Calu3 (cell line): ENCODE measurements at regions not wholly inside any gene's neighbourhood (a gene's known extent, or its start where the extent isn't known, plus 50 kb on each side); places are given as distances from the start of the nearest gene placed in this dataset.

Source experiments
- BruUV-seq: library from RNA; stranded (reverse); fragments of 400-500 nt; replicated peaks from 2 replicates; lab custom pipeline; 2021; lab: Mats Ljungman, UMichigan
- CTCF ChIA-PET: fragments of 300-600 bp; sonication (Branson Sonifier 250); formaldehyde crosslinking; loops from one replicate; lab custom pipeline; 2022; ENCODE audit warnings: antibody characterized with exemption; lab: Charles Lee
- DNase-seq: peaks from one replicate; pipeline ENCODE4 v3.0.0; 2022
- H3K27ac Mint-ChIP-seq: one replicate; pipeline ENCODE4 v1.8.0; 2022; ENCODE audit warnings: mixed read lengths; ENCODE audit not compliant: unreplicated experiment
- H3K27me3 Mint-ChIP-seq: one replicate; pipeline ENCODE4 v1.8.0; 2022; ENCODE audit warnings: mixed read lengths; ENCODE audit not compliant: unreplicated experiment
- H3K36me3 Mint-ChIP-seq: one replicate; pipeline ENCODE4 v1.8.0; 2022; ENCODE audit warnings: mild to moderate bottlenecking, moderate library complexity, mixed read lengths; ENCODE audit not compliant: insufficient read depth, unreplicated experiment
- H3K4me1 Mint-ChIP-seq: one replicate; pipeline ENCODE4 v1.8.0; 2022; ENCODE audit warnings: mild to moderate bottlenecking, low read depth, mixed read lengths; ENCODE audit not compliant: unreplicated experiment
- H3K4me3 Mint-ChIP-seq: one replicate; pipeline ENCODE4 v1.8.0; 2022; ENCODE audit warnings: mild to moderate bottlenecking, low read depth, moderate library complexity, mixed read lengths; ENCODE audit not compliant: unreplicated experiment
- H3K9me3 Mint-ChIP-seq: one replicate; pipeline ENCODE4 v1.8.0; 2022; ENCODE audit warnings: low read depth, mixed read lengths; ENCODE audit not compliant: unreplicated experiment
- intact Hi-C: fragments of 100-400 bp; cut with micrococcal nuclease; formaldehyde crosslinking; loops from one replicate; pipeline ENCODE4 v1.10.0; 2022; ENCODE audit not compliant: unreplicated experiment
- TF ChIP-seq, protein P1 (sequence below): fragments of 200-600 bp; IDR thresholded peaks from one replicate; pipeline ENCODE4 v1.8.0; 2022; ENCODE audit warnings: antibody characterized with exemption; ENCODE audit not compliant: unreplicated experiment

DNA sequence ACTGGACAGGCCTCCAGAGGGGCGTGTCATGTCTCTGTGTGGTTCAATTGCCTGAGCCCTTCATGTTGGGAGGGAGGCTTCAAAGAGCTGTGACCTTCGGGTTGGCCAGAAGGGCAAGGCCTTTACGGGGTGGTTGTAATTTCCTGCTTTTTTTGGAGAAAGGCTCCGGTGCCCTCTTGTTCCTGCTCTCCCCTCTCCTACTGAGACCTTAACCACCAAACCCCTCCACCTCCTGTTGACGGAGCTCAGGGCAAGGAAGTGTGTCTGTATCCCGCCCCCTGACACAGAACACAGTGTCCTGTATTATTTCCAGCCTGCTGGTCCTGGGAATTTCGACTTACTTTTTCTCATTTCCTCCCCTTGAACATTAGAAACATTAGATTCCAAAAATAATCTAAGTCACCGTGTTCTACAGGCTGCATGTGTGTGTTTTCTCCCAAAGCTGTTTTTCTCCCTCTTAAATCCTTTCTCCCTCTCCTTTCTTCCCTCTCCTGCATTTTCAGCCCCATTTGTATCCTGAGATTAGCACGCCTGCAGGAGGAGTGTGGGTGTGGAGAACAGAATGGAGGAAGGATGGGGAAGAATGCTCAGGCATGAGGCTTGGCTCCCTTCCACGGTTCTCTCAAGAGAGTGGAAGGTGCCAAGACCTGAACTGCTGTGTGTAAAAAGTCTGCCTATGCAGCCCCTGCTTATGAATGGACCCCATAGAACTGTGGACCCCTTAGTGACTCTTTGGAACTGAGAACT lies 285.4 kb upstream of the ROPN1 start:
- intact Hi-C loops = no loop called here
- no TSS peak for BruUV-seq
- TF ChIP-seq, protein P1, sequence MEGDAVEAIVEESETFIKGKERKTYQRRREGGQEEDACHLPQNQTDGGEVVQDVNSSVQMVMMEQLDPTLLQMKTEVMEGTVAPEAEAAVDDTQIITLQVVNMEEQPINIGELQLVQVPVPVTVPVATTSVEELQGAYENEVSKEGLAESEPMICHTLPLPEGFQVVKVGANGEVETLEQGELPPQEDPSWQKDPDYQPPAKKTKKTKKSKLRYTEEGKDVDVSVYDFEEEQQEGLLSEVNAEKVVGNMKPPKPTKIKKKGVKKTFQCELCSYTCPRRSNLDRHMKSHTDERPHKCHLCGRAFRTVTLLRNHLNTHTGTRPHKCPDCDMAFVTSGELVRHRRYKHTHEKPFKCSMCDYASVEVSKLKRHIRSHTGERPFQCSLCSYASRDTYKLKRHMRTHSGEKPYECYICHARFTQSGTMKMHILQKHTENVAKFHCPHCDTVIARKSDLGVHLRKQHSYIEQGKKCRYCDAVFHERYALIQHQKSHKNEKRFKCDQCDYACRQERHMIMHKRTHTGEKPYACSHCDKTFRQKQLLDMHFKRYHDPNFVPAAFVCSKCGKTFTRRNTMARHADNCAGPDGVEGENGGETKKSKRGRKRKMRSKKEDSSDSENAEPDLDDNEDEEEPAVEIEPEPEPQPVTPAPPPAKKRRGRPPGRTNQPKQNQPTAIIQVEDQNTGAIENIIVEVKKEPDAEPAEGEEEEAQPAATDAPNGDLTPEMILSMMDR = no peak
- H3K9me3 Mint-ChIP-seq = no peaks in the 10 kb centered on the region
- no peak overlapping the region for H3K4me3 Mint-ChIP-seq
- no peaks in the 10 kb centered on the region for H3K4me1 Mint-ChIP-seq
- peaks cover 84% of the 10 kb centered on the region for H3K27me3 Mint-ChIP-seq
- DNase-seq = no peak
- CTCF ChIA-PET = no interaction called here
- H3K36me3 Mint-ChIP-seq = no peaks in the 10 kb centered on the region
- no peak overlapping the region for H3K27ac Mint-ChIP-seq

DNA sequence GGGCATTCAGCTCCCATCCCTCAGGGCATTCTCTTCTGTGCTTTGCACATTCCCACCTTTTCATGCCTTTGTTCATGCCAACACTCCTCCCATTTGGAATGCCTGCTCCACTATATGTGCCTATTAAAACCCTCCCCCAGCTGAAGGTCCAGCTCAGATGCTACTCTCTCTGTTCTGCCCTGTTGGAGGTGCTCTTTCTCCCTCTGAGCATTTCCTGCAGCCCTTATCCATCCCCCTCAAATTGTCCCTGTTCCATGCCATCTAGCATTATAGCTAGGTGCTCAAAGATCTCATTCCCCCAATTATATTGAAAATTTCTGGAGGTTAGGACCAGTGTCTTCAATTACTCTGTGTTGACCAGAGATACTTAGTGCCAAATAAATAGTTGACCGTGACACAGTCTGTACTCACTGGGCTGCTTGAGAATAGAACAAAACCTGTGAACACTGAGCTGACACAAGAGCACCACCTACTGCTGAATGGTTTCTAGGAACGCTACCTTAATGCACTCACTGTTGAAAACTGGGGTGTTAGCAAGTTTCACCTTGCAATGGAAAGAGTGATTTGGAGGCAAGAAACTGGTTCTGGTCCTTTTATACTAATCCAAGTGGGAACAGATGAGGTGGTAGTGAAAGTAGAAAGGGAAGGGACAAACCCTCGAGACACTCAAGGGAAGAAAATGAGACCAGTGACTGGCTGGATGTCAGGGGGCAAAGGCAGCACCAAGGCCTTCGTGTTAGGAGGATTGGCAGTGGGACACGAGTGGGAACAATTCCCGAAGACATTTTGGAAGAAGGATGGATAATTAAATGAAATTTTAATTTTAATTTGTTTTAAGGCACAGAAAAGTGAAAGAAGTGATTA lies 289.8 kb upstream of the ROPN1 start:
- H3K27ac Mint-ChIP-seq = no peak overlapping the region
- no TSS peak for BruUV-seq
- H3K9me3 Mint-ChIP-seq = no peaks in the 10 kb centered on the region
- TF ChIP-seq, protein P1 = no peak
- DNase-seq = peak; percentile 39
- H3K4me1 Mint-ChIP-seq = no peaks in the 10 kb centered on the region
- H3K27me3 Mint-ChIP-seq = peaks cover 87% of the 10 kb centered on the region
- intact Hi-C loops = loop anchor here (1.0 kb wide), 1 partner anchor 265 kb away; no protein-coding TSS in a partner anchor
- no peak overlapping the region for H3K4me3 Mint-ChIP-seq
- CTCF ChIA-PET = interaction anchor here (0.6 to 1.4 kb wide), 2 partner anchors 249 to 265 kb away, joined by 3 to 4 read pairs; partner anchors contain the start of gene KALRN
- H3K36me3 Mint-ChIP-seq = no peaks in the 10 kb centered on the region

DNA sequence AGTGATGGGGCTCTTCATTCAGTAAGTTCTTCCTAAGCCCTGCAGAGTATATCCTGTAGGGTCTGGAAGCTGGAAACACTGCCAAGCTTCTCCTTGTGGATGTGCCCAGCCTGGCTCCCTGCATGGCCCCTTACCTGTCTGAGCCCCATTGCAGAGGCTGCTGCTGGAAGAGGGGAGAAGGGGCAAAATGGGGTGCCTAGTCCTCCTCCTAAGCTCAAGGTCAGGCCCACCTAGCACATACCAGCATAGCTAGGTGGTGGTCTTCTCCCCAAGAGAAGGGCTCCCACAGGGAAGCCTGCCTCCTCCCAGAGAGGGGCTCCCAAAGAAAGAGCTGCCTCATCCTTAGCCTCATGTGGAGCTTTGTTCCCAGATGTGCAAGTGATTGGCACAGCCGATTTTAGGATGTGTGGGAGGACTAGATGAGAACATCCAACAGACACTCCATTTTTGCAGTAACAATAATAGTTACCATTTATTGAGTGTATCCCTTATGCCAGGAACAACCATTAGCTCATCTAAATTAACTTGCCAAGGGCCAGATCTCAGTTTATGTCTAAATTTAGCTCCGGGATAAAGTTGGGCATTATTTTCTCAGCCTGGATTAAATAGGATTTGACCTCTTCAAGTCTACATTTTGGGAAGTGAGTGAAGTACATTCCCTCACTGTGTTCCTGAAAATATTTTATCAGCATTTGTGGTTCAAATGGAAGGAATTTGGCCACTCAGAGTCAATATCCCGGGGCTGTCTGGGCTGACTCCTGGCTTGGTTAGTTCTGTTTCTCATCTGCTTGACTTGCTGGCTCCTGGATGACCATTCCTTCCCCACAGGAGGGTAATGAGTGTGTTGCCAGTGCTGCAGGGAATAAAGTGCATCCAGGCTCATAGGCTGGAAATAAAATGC lies 291.1 kb upstream of the ROPN1 start:
- CTCF ChIA-PET = no interaction called here
- Mint-ChIP-seq H3K27me3 (peaks cover 87% of the 10 kb centered on the region), H3K27ac (no peak overlapping the region), H3K9me3 (no peaks in the 10 kb centered on the region), H3K4me1 (no peaks in the 10 kb centered on the region), H3K36me3 (no peaks in the 10 kb centered on the region), H3K4me3 (no peak overlapping the region)
- TF ChIP-seq, protein P1 = no peak
- no TSS peak for BruUV-seq
- intact Hi-C loops = no loop called here
- no peak for DNase-seq

DNA sequence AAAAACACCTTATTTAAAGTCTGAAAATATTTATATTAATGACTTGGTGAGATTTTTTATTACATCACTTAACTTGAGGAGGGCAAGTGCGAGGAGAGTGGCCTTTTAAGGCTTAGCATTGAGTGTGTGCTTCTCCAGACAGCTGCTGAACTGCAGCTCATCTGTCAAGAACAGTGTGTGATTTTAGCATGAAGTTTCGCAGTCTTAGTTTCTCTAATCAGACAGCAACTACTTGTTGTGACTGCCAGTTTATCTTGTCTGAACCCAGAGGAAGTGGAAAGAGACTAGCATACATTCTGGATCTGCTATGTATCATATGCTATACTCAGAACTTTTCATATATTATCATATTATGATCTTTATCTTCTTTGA lies 291.7 kb upstream of the ROPN1 start:
- Mint-ChIP-seq H3K36me3 (no peaks in the 10 kb centered on the region), H3K27ac (no peak overlapping the region), H3K4me3 (no peak overlapping the region), H3K27me3 (peaks cover 87% of the 10 kb centered on the region), H3K4me1 (no peaks in the 10 kb centered on the region), H3K9me3 (no peaks in the 10 kb centered on the region)
- intact Hi-C loops = no loop called here
- TF ChIP-seq, protein P1 = no peak
- no TSS peak for BruUV-seq
- DNase-seq = no peak
- CTCF ChIA-PET = no interaction called here
